ENCODE measurements at regions not wholly inside any gene's neighbourhood (a gene's known extent, or its start where the extent isn't known, plus 50 kb on each side); places are given as distances from the start of the nearest gene placed in this dataset.

GRCh38 chr7:25844102-25844870 is 307.7 kb upstream of the NFE2L3 start:
- DNase-seq (ENCODE audit: low read depth), result no peak

GRCh38 chr7:25845464-25845863 is 306.5 kb upstream of the NFE2L3 start:
- no peak for DNase-seq (ENCODE audit: low read depth)

GRCh38 chr7:25846722-25847121 is 305.3 kb upstream of the NFE2L3 start:
- DNase-seq (ENCODE audit: low read depth), result no peak

DNA sequence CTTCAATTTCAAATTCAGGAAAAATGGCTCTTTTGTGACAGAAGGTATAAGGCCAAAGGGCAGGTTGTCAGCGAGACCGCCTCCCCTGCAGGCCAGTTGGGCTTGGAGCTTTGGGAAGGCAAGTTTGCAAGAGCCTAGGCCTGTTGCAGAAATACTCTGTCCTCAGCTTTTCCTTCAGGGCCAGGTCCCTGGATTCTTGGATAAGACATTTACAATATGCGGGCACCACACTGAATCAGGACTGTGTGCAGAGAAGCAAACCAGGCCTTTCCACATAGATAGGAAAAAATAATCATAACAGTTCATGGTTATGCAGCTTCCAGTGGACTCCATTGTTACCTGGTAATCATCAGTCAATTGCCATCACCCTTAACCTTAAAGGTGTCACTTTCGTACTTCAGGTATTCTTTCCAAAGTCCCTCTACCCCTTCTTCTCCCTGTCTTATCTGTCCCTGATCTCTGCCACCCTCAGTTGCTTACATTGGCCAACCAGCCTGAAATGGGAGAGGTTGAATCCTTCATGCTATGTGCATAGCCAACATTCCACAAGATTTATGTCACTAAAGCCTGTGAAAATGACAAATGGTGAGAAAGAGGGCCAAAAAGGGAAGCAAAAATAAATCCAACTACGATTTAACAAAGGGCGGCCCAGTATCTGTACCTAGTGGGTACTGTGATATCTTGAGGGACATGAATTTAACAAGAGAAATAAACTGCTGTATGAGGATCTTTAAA is 304.5 kb upstream of the NFE2L3 start:
- no peak for DNase-seq (ENCODE audit: low read depth)

GRCh38 chr7:25849500-25850184 is 302.4 kb upstream of the NFE2L3 start:
- DNase-seq (ENCODE audit: low read depth), result no peak

GRCh38 chr7:25850216-25850615 is 301.8 kb upstream of the NFE2L3 start:
- no peak for DNase-seq (ENCODE audit: low read depth)

DNA sequence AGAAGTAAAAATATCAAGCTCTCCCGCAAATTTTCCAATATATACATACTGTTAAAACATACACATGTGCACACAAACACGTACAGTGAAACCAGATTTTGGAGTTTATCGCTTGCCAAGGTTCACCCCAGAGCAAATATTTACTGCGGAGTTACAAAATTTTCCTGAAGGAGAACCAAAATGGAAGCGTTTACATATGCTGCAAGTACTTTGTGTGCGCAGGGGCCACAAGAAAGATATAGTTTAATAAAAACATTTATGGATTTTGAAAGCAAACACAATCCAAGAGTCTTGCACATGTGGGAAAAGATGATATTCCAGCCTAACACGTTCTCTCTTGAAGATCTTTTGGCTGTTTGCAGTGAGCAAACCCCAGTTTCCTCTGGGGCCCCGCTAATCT is 301.3 kb upstream of the NFE2L3 start:
- DNase-seq (ENCODE audit: low read depth), result no peak

- DNase-seq (ENCODE audit: low read depth), result no peak
Measured at GRCh38 chr7:25851332-25852210, 300.4 kb upstream of the NFE2L3 start.

GRCh38 chr7:25852211-25852938 is 299.6 kb upstream of the NFE2L3 start:
- DNase-seq (ENCODE audit: low read depth), result no peak

- DNase-seq (ENCODE audit: low read depth), result no peak
Measured at GRCh38 chr7:25852939-25853271, 299.1 kb upstream of the NFE2L3 start.

- no peak for DNase-seq (ENCODE audit: low read depth)
Measured at GRCh38 chr7:25853314-25853713, 298.7 kb upstream of the NFE2L3 start.

DNA sequence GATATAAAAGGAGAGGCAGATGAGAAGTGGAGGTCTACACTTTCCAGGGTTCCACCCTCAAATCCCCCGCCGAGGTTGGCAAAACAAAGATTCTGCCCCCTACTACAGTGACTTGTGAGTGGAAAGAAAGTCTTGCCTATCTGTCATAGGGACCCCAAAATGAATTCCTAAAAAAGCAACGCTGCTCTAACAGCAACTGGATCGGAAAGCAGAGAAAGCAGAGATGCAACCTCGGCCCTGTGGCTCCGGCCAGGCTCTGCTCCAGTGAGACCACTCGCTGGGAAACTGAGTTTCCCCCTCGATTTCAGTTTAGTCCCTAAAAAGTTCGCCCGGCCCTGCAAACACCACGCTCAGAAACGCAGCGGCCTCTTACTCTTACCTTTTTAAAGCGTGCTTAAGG is 297.9 kb upstream of the NFE2L3 start:
- no peak for DNase-seq (ENCODE audit: low read depth)

GRCh38 chr7:25854608-25855497 is 297.1 kb upstream of the NFE2L3 start:
- DNase-seq (ENCODE audit: low read depth), result no peak

- DNase-seq (ENCODE audit: low read depth), result no peak
Measured at GRCh38 chr7:25855854-25856782, 295.9 kb upstream of the NFE2L3 start.

DNA sequence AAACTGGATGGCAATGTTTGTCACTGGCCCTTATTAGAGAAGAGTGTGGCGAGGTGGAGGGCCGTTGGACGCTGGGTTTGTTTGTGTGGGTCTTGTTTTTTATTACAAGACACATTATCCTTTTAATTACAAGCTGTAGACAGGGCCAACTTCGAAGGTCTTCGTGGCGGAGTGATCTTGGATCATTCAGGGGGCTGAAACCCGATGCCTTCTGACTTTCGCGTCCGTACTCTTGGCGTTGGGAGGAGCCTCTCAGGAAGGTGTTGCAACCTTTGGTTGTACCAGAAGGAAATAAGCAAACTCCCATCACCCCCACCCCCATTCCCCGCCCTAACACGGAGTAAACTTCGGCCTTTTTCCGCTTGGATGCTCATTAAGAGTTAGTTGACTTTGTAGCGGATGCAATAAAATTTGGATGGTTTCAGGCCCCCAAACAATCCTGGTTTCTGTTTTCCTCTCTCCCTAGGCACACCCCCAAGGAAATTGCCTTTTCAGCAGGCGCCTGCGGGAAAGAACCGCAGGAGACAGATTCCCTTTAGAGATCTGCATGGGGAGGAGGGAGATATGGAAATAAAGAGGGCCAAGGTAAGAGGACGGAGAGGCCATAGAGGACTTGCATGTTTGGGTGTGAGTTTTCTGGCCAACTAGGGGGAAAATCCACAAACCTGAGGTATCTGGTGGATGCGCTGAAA is 294.5 kb upstream of the NFE2L3 start:
- DNase-seq (ENCODE audit: low read depth), result no peak

- no peak for DNase-seq (ENCODE audit: low read depth)
Measured at GRCh38 chr7:25858200-25858524, 293.8 kb upstream of the NFE2L3 start.

DNA sequence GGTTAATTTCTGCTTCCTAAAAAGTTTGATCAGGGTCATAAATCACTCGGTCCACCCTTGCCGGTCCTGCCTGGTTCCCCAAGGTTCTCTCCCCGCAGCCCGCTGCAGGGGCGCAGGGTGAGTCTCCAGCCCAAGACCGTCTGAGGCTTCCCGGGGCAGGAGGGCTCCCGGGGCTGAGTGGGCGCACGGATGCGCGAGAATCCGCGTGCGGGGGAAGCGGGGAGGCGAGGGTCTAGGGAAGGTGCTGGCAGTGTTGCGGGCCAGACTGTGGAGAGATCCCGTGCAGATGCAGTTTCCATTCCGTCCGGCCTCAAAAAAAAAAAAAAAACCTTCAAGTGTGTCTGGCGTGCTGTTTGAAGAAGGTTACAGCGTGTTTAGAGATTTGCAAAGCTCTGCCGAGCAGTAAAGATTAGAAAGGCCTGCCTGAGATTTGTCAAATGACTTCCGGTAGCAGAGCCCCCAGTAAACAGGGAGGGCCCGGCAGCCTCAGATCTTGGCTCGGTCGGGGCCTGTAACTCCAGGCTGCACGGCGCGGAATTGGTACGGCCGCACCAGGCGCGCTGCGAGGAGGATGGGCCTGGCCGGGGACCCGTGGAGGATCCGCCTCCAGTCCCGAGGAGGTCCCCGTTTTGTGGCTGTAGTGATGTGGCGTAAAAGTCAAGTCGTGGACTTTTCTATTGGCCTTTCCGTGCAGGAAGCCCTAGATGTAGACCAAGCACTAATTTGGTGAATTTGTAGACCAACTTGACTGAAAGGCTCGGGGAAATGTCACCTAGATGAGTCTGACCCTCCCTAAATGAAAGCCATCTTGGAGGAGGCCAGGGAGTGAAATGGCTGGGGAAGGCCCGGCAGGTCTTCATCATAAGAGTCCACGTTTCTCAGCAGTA is 293.2 kb upstream of the NFE2L3 start:
- DNase-seq (ENCODE audit: low read depth), result no peak

Data from activated T-helper 1 cell treated with Interleukin-2 at 50 U/mL for 16 hours (primary cell).